Suprapubic skin (tissue), 3 donors: ENCODE measurements at regions not wholly inside any gene's neighbourhood (a gene's known extent, or its start where the extent isn't known, plus 50 kb on each side); places are given as distances from the start of the nearest gene placed in this dataset.

Experiments
- POLR2AphosphoS5 ChIP-seq, 3 donors: sonication (generic); formaldehyde crosslinking; IDR thresholded peaks; one replicate each; pipeline ENCODE4 v1.6.1; 2017; ENCODE audit warnings: antibody characterized with exemption in 3 of 3
- TF ChIP-seq, protein P1 (sequence below), 2 donors: fragments of 200-600 bp in 1 of 2; fragments of 450-650 bp in 1 of 2; sonication (generic) in 1 of 2; IDR thresholded peaks; one replicate each; pipeline ENCODE4 v1.5.1; 2016 to 2019; ENCODE audit warnings: antibody characterized with exemption in 2 of 2, mild to moderate bottlenecking in 1 of 2, moderate library complexity in 1 of 2

DNA sequence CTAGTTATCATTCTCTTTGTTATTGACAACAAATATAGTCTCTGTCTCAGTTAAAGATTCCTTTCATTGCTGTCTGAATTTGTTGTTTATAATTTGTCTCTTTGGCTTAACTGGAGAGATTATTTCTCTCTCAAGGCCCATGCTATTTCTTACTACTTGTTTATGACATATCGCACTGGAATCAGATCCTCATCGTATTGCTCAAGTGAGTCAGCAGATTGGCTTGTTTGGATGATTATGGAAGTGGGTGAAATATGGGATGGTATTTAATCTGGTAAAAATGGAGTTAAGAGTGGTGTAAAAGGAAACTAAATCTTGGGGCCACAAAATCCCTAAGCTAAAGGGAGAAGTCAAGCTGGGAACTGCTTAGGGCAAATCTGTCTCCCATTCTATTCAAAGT, 613.1 kb downstream of the SI start:
- TF ChIP-seq, protein P1, sequence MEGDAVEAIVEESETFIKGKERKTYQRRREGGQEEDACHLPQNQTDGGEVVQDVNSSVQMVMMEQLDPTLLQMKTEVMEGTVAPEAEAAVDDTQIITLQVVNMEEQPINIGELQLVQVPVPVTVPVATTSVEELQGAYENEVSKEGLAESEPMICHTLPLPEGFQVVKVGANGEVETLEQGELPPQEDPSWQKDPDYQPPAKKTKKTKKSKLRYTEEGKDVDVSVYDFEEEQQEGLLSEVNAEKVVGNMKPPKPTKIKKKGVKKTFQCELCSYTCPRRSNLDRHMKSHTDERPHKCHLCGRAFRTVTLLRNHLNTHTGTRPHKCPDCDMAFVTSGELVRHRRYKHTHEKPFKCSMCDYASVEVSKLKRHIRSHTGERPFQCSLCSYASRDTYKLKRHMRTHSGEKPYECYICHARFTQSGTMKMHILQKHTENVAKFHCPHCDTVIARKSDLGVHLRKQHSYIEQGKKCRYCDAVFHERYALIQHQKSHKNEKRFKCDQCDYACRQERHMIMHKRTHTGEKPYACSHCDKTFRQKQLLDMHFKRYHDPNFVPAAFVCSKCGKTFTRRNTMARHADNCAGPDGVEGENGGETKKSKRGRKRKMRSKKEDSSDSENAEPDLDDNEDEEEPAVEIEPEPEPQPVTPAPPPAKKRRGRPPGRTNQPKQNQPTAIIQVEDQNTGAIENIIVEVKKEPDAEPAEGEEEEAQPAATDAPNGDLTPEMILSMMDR (IDR thresholded peaks at IDR 0.05): no peak
- TF ChIP-seq POLR2AphosphoS5 (IDR thresholded peaks at IDR 0.05): no peak
